ENCODE measurements at regions not wholly inside any gene's neighbourhood (a gene's known extent, or its start where the extent isn't known, plus 50 kb on each side); places are given as distances from the start of the nearest gene placed in this dataset.

DNA sequence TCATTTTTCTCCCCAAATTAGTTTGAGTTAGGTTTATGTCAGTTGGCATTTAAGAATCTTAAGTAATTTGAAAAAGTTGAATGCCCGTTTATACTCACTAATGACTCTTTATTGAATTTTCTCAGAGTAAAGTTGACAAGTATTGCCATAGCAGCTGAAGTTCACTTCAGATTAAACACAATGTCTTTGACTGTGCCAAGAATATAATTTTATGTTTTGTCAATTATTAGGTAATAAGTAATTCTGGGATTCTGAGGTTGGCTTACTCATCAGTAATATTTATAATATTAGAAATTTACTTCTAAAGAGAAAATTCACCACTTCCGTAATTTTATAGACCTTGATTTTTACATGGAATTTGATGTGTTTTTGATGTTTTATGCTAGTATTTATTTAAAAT is 369.3 kb upstream of the TMPRSS15 start:
- no peaks in the 10 kb centered on the region for H3K9me1 ChIP-seq (replicated peaks; ENCODE audit: control insufficient read depth, extremely low read depth, insufficient read depth, low read length)
- DNase-seq (ENCODE audit: low read depth, low spot score) (no peak), FAIRE-seq (no peak)
- TF ChIP-seq POLR2AphosphoS5 (IDR thresholded peaks at IDR 0.05; ENCODE audit: insufficient read depth, low read depth, low read length) (no peak), POLR2A (IDR thresholded peaks at IDR 0.05; ENCODE audit: low read depth, low read length) (no peak), JUN (IDR thresholded peaks at IDR 0.05; ENCODE audit: borderline replicate concordance, insufficient read depth, insufficient read length, low read depth) (no peak), EZH2 (IDR thresholded peaks at IDR 0.05; ENCODE audit: borderline replicate concordance, low read depth, low read length, severe bottlenecking) (no peak)
- H3K4me3 ChIP-seq (replicated peaks in 1 of 3; ENCODE audit: insufficient read depth in 1 of 3, low read depth in 1 of 3, low read length in 3 of 3), result no peak overlapping the region
- H3K27me3 ChIP-seq (ENCODE audit: control insufficient read depth in 2 of 2, insufficient read depth in 2 of 2, low read length in 2 of 2), result no peaks in the 10 kb centered on the region
- H3K4me2 ChIP-seq (ENCODE audit: insufficient read depth, low read length), result no peak overlapping the region
- H3K9ac ChIP-seq (replicated peaks; ENCODE audit: extremely low read depth, insufficient read depth, low read length), result no peak overlapping the region
- H3K36me3 ChIP-seq (ENCODE audit: control insufficient read depth in 2 of 2, extremely low read depth in 1 of 2, insufficient read depth in 2 of 2, low read length in 2 of 2), result no peaks in the 10 kb centered on the region
- ChIA-PET CTCF (no interaction called here), POLR2A (no interaction called here)
- dilution Hi-C loops (cut with MboI; ENCODE audit: extremely low pct_ligation_motif_present, low sequenced_read_pairs) (no loop called here), intact Hi-C loops (cut with micrococcal nuclease) (no loop called here)
- H3K4me1 ChIP-seq (ENCODE audit: control insufficient read depth, extremely low read depth, insufficient read depth, low read length), result no peaks in the 10 kb centered on the region
- no TSS peak for BruUV-seq (replicated peaks)
- H2AFZ ChIP-seq (ENCODE audit: low read depth, low read length), result no peak overlapping the region
- no peaks in the 10 kb centered on the region for H4K20me1 ChIP-seq (replicated peaks; ENCODE audit: control insufficient read depth, extremely low read depth, insufficient read depth, low read length)
- H3K9me3 ChIP-seq (replicated peaks; ENCODE audit: control insufficient read depth, insufficient read depth, low read length), result no peaks in the 10 kb centered on the region
- no peaks in the 10 kb centered on the region for H3K79me2 ChIP-seq (ENCODE audit: control insufficient read depth, insufficient read depth, low read length)
- H3K27ac ChIP-seq (ENCODE audit: insufficient read depth, low read depth, low read length), result no peak overlapping the region

DNA sequence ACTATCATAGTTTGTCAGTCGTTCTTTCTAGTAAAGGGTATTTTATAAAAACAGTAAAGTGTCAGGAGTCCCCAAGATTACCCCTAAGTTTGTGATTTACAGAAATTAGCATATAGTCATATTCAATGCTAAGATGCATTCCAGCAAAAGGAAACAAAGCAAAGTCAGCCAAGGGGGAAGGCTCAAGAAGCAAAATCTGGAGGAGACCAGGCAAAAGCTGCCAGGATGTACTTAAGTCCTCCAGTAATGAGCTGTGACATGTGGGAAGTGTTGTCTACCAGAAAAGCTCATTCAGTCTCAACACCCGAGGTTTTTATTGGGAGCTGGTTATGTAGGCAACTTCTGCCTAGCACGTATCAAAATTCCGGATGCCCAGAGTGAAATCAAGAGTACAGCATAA is 373.4 kb upstream of the TMPRSS15 start:
- no peak overlapping the region for H3K4me3 ChIP-seq (replicated peaks in 1 of 3; ENCODE audit: insufficient read depth in 1 of 3, low read depth in 1 of 3, low read length in 3 of 3)
- DNase-seq (ENCODE audit: low read depth, low spot score), result no peak
- H3K79me2 ChIP-seq (ENCODE audit: control insufficient read depth, insufficient read depth, low read length), result no peaks in the 10 kb centered on the region
- FAIRE-seq, result no peak
- H3K9me1 ChIP-seq (replicated peaks; ENCODE audit: control insufficient read depth, extremely low read depth, insufficient read depth, low read length), result no peaks in the 10 kb centered on the region
- TF ChIP-seq, protein P1, sequence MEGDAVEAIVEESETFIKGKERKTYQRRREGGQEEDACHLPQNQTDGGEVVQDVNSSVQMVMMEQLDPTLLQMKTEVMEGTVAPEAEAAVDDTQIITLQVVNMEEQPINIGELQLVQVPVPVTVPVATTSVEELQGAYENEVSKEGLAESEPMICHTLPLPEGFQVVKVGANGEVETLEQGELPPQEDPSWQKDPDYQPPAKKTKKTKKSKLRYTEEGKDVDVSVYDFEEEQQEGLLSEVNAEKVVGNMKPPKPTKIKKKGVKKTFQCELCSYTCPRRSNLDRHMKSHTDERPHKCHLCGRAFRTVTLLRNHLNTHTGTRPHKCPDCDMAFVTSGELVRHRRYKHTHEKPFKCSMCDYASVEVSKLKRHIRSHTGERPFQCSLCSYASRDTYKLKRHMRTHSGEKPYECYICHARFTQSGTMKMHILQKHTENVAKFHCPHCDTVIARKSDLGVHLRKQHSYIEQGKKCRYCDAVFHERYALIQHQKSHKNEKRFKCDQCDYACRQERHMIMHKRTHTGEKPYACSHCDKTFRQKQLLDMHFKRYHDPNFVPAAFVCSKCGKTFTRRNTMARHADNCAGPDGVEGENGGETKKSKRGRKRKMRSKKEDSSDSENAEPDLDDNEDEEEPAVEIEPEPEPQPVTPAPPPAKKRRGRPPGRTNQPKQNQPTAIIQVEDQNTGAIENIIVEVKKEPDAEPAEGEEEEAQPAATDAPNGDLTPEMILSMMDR (IDR thresholded peaks at IDR 0.05; ENCODE audit: extremely low read depth in 1 of 2, insufficient read depth in 1 of 2, low read depth in 1 of 2, low read length in 2 of 2), result no peak
- H2AFZ ChIP-seq (ENCODE audit: low read depth, low read length), result no peak overlapping the region
- dilution Hi-C loops (cut with MboI; ENCODE audit: extremely low pct_ligation_motif_present, low sequenced_read_pairs) (no loop called here), intact Hi-C loops (cut with micrococcal nuclease) (no loop called here)
- no peaks in the 10 kb centered on the region for H3K4me1 ChIP-seq (ENCODE audit: control insufficient read depth, extremely low read depth, insufficient read depth, low read length)
- no peaks in the 10 kb centered on the region for H3K27me3 ChIP-seq (ENCODE audit: control insufficient read depth in 2 of 2, insufficient read depth in 2 of 2, low read length in 2 of 2)
- H3K36me3 ChIP-seq (ENCODE audit: control insufficient read depth in 2 of 2, extremely low read depth in 1 of 2, insufficient read depth in 2 of 2, low read length in 2 of 2), result no peaks in the 10 kb centered on the region
- CTCF ChIA-PET, result no interaction called here
- H3K27ac ChIP-seq (ENCODE audit: insufficient read depth, low read depth, low read length), result no peak overlapping the region
- no peak overlapping the region for H3K9ac ChIP-seq (replicated peaks; ENCODE audit: extremely low read depth, insufficient read depth, low read length)
- no peaks in the 10 kb centered on the region for H3K9me3 ChIP-seq (replicated peaks; ENCODE audit: control insufficient read depth, insufficient read depth, low read length)
- POLR2A ChIA-PET, result no interaction called here
- H4K20me1 ChIP-seq (replicated peaks; ENCODE audit: control insufficient read depth, extremely low read depth, insufficient read depth, low read length), result no peaks in the 10 kb centered on the region
- H3K4me2 ChIP-seq (ENCODE audit: insufficient read depth, low read length), result no peak overlapping the region
- BruUV-seq (replicated peaks), result no TSS peak

Measured in endothelial cell of umbilical vein (primary cell).